Mesendoderm (in vitro differentiated cells): ENCODE measurements at regions not wholly inside any gene's neighbourhood (a gene's known extent, or its start where the extent isn't known, plus 50 kb on each side); places are given as distances from the start of the nearest gene placed in this dataset.
"Not testable (repeated sequence)": the region's sequence is repeated elsewhere in the genome, so short reads cannot be mapped to it uniquely, and the experiment has no call there.

Experiments used
- DNase-seq: peaks from one replicate; pipeline ENCODE4 v3.0.0; 2013
- H2AK5ac ChIP-seq: 2 replicates; pipeline ENCODE4 v1.6.1; 2013; ENCODE audit warnings: low read length, inconsistent platforms
- H2BK120ac ChIP-seq: 2 replicates; pipeline ENCODE4 v1.6.1; 2013; ENCODE audit warnings: low read depth, mild to moderate bottlenecking, low read length, moderate library complexity, mixed read lengths
- H2BK15ac ChIP-seq: replicated peaks from 2 replicates; pipeline ENCODE4 v1.6.1; 2013; ENCODE audit warnings: low read depth, mild to moderate bottlenecking, moderate library complexity
- H2BK5ac ChIP-seq: 2 replicates; pipeline ENCODE4 v1.6.1; 2013; ENCODE audit warnings: low read length, inconsistent platforms
- H3K18ac ChIP-seq: 2 replicates; pipeline ENCODE4 v1.6.1; 2013; ENCODE audit warnings: mild to moderate bottlenecking, low read length, mixed read lengths
- H3K23ac ChIP-seq: one replicate; pipeline ENCODE4 v1.6.1; 2013; ENCODE audit warnings: low read length
- H3K27ac ChIP-seq: 2 replicates; pipeline ENCODE4 v1.5.1; 2013; ENCODE audit warnings: low read depth, mild to moderate bottlenecking, inconsistent platforms, low read length, moderate library complexity
- H3K27me3 ChIP-seq: 2 replicates; pipeline ENCODE4 v1.6.1; 2013; ENCODE audit warnings: low read length, control low read depth, mild to moderate bottlenecking, inconsistent platforms; ENCODE audit not compliant: insufficient read depth, poor library complexity
- H3K36me3 ChIP-seq: 2 replicates; pipeline ENCODE4 v1.6.1; 2013; ENCODE audit warnings: low read length, inconsistent platforms; ENCODE audit not compliant: control insufficient read depth, insufficient read depth
- H3K4ac ChIP-seq: one replicate; pipeline ENCODE4 v1.6.1; 2013; ENCODE audit warnings: low read depth, mild to moderate bottlenecking, low read length, moderate library complexity
- H3K4me1 ChIP-seq: 2 replicates; pipeline ENCODE4 v1.6.1; 2013; ENCODE audit warnings: low read depth, low read length, inconsistent platforms; ENCODE audit not compliant: control insufficient read depth
- H3K4me2 ChIP-seq: 2 replicates; pipeline ENCODE4 v1.6.1; 2013; ENCODE audit warnings: low read length
- H3K4me3 ChIP-seq: 2 replicates; pipeline ENCODE4 v1.5.1; 2013; ENCODE audit warnings: mild to moderate bottlenecking, low read length
- H3K56ac ChIP-seq: one replicate; pipeline ENCODE4 v1.6.1; 2013; ENCODE audit warnings: low read length
- H3K79me1 ChIP-seq: 2 replicates; pipeline ENCODE4 v1.6.1; 2013; ENCODE audit warnings: low read length, inconsistent platforms
- H3K79me2 ChIP-seq: 2 replicates; pipeline ENCODE4 v1.6.1; 2013; ENCODE audit warnings: mild to moderate bottlenecking, low read length; ENCODE audit not compliant: control insufficient read depth, insufficient read depth
- H3K9ac ChIP-seq: 2 replicates; pipeline ENCODE4 v1.6.1; 2013; ENCODE audit warnings: low read length, inconsistent platforms
- H4K5ac ChIP-seq: one replicate; pipeline ENCODE4 v1.6.1; 2013; ENCODE audit warnings: low read length
- H4K8ac ChIP-seq: one replicate; pipeline ENCODE4 v1.6.1; 2013; ENCODE audit warnings: low read depth, mild to moderate bottlenecking, control low read depth, low read length, moderate library complexity
- WGBS: extraction: QIAGEN DNeasy Blood & Tissue Kit; methylation state at CpG from one replicate; pipeline ENCODE4 v1.1.7; 2013; ENCODE audit warnings: low lambda C conversion rate, missing lambda C conversion rate; ENCODE audit not compliant: insufficient coverage; ENCODE audit errors: extremely low coverage; 5-methylcytosine and 5-hydroxymethylcytosine counted together

DNA sequence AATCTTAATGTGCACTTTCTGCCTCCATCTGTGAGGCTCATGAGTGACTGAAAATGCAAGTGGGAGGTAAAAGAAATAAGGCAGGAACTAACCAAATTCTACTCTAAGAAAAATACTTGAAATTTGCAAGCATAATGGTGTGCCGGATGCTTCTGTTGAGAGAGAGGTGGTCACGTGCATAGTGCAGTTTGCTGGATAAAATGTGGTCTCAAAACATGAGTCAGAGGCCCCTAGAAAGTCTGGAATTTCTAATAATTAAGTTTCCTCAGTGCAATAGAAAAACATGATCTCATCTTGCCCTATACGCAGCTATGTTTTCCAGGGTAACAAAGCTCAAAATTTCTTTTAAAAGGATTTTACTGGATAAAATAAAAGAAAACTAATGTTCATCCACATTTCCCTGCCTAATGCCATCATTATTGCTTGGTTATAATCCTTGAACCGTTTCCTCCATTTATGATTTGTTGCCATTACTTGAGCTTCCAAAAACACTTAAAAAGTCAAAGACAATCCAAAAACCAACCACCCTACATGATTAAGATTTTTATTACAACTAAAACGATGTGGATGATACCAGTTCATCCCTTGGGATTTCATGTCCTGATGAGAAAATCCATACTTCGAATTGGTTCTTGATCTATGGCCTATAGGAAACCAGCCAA, 351.7 kb upstream of the ARID1B start:
- H4K5ac ChIP-seq: no peak overlapping the region
- no peaks in the 10 kb centered on the region for H3K79me1 ChIP-seq
- no peak overlapping the region for H3K18ac ChIP-seq
- H4K8ac ChIP-seq: no peak overlapping the region
- no peak overlapping the region for H3K4me3 ChIP-seq
- H3K4me1 ChIP-seq: peaks cover 2% of the 10 kb centered on the region
- H3K4ac ChIP-seq: no peak overlapping the region
- no peak overlapping the region for H2BK5ac ChIP-seq
- H3K9ac ChIP-seq: no peak overlapping the region
- no peaks in the 10 kb centered on the region for H3K79me2 ChIP-seq
- H3K23ac ChIP-seq: no peak overlapping the region
- no peak overlapping the region for H2BK15ac ChIP-seq
- DNase-seq: no peak
- H2BK120ac ChIP-seq: no peak overlapping the region
- H3K56ac ChIP-seq: no peak overlapping the region
- H3K27me3 ChIP-seq: no peaks in the 10 kb centered on the region
- H2AK5ac ChIP-seq: no peak overlapping the region
- H3K27ac ChIP-seq: no peak overlapping the region
- no CpG with 5 or more reads among the region's 6 CpGs for WGBS
- no peaks in the 10 kb centered on the region for H3K36me3 ChIP-seq
- H3K4me2 ChIP-seq: no peak overlapping the region

DNA sequence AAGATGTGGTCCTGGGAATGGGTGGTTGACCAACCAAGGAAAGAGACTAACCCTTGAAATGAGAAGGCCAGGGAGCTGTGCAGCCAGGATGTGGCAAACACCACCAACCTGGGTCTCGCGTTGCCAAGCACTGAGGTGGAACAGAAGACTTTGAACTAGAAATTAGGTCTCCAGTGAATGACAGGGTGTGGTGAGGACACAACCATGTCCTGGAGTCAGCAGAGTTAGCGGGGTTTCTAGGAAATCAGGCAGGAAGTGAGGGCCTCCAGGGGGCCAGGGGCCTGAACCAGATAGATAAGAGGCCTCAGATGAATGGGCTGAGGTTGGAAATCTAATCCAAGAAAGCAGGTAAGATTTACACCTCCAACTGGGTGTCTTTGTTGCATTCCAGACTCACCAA, 353.3 kb upstream of the ARID1B start:
- H3K56ac ChIP-seq: no peak overlapping the region
- WGBS: no CpG with 5 or more reads among the region's 3 CpGs
- H4K5ac ChIP-seq: no peak overlapping the region
- no peak overlapping the region for H2AK5ac ChIP-seq
- H3K27ac ChIP-seq: no peak overlapping the region
- peak; percentile 44 for DNase-seq
- H3K9ac ChIP-seq: no peak overlapping the region
- H3K36me3 ChIP-seq: no peaks in the 10 kb centered on the region
- H3K4ac ChIP-seq: no peak overlapping the region
- no peaks in the 10 kb centered on the region for H3K79me1 ChIP-seq
- no peak overlapping the region for H4K8ac ChIP-seq
- H3K27me3 ChIP-seq: no peaks in the 10 kb centered on the region
- H3K4me2 ChIP-seq: no peak overlapping the region
- H3K23ac ChIP-seq: no peak overlapping the region
- H3K18ac ChIP-seq: no peak overlapping the region
- H3K4me1 ChIP-seq: peaks cover 2% of the 10 kb centered on the region
- H2BK120ac ChIP-seq: no peak overlapping the region
- H3K79me2 ChIP-seq: no peaks in the 10 kb centered on the region
- no peak overlapping the region for H3K4me3 ChIP-seq
- H2BK5ac ChIP-seq: no peak overlapping the region
- H2BK15ac ChIP-seq: no peak overlapping the region

DNA sequence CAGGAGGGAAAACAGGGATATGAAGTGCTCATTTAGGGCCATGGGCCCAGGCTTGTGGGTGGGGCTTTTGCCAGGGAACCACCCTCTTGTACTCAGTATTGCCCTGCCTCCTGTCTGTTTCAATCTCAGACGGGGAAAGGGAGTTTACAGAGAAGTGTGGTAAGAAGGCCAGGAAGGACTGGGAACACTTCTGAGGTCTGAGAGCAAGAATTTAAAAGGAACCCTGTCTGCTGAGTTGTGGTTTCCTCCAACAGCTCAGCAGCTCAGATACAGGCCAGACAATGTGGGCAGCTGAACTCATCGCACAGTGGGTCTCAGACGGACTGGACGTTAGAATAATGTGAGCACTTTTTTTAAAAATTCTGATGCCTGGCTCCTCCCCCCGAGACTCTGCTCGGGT, 354.1 kb upstream of the ARID1B start:
- Histone ChIP-seq H3K36me3 (no peaks in the 10 kb centered on the region), H2BK5ac (no peak overlapping the region), H3K79me2 (no peaks in the 10 kb centered on the region), H3K9ac (no peak overlapping the region), H3K23ac (no peak overlapping the region), H4K5ac (no peak overlapping the region), H3K56ac (no peak overlapping the region), H3K27ac (no peak overlapping the region), H3K4me1 (peaks cover 2% of the 10 kb centered on the region), H2BK120ac (no peak overlapping the region), H3K18ac (no peak overlapping the region), H3K4ac (no peak overlapping the region), H3K4me2 (no peak overlapping the region), H3K27me3 (no peaks in the 10 kb centered on the region), H3K4me3 (no peak overlapping the region), H2BK15ac (no peak overlapping the region), H4K8ac (no peak overlapping the region), H3K79me1 (no peaks in the 10 kb centered on the region), H2AK5ac (no peak overlapping the region)
- WGBS: no CpG with 5 or more reads among the region's 6 CpGs
- DNase-seq: no peak

DNA sequence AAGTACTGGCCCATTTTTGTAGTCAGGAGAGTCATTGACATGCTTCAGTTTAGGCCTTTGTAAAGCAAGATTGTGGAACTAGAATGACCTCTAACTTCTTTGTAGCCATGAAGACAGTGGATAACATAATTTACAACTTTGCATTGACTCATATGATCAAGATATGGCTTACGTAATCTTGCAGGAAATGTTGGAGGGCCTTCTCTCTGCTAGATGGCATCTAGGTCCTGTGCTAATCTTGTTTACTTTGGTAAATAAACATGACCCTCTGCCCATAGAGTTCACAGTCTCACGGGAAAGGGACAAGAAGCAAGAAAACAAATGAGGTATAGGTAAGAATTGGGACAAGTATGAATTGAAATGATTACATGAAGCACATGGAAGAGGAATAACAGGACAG, 355.2 kb upstream of the ARID1B start:
- H4K8ac ChIP-seq: no peak overlapping the region
- no peak overlapping the region for H3K18ac ChIP-seq
- DNase-seq: no peak
- H3K27me3 ChIP-seq: no peaks in the 10 kb centered on the region
- no peak overlapping the region for H2BK15ac ChIP-seq
- no peak overlapping the region for H3K4me3 ChIP-seq
- no peak overlapping the region for H4K5ac ChIP-seq
- no peak overlapping the region for H2AK5ac ChIP-seq
- H3K36me3 ChIP-seq: no peaks in the 10 kb centered on the region
- no peaks in the 10 kb centered on the region for H3K79me2 ChIP-seq
- H3K56ac ChIP-seq: no peak overlapping the region
- peaks cover 2% of the 10 kb centered on the region for H3K4me1 ChIP-seq
- no peak overlapping the region for H3K23ac ChIP-seq
- H3K9ac ChIP-seq: no peak overlapping the region
- H3K79me1 ChIP-seq: no peaks in the 10 kb centered on the region
- no CpG with 5 or more reads among the region's 2 CpGs for WGBS
- H2BK120ac ChIP-seq: no peak overlapping the region
- H3K4ac ChIP-seq: no peak overlapping the region
- no peak overlapping the region for H3K4me2 ChIP-seq
- no peak overlapping the region for H2BK5ac ChIP-seq
- no peak overlapping the region for H3K27ac ChIP-seq

DNA sequence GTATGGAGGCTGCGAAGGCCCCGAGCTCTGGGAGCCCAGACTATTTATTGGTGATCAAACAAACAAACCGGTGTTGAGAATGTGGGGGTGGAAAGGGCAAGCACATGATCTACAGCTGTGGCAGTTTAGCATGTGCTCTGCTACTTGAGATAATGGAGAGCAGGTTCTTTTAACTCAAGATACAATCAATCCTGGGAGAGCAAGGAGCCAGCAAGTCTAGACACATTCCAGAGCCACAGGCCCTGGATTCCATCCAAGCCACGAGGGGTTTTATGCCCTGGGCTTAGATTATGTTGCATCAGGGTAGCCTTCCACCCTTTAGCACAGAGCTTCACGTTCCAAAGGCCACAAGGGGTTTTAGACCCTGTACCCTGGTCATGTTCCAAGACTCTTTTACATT, 355.9 kb upstream of the ARID1B start:
- H3K27ac ChIP-seq: not testable (repeated sequence)
- peak; percentile 38 for DNase-seq

More for the DNA sequence above, 355.9 kb upstream of the ARID1B start:
- H3K4me2 ChIP-seq, H4K5ac ChIP-seq, H3K4me3 ChIP-seq, H3K4ac ChIP-seq, H3K79me1 ChIP-seq, H3K4me1 ChIP-seq, H2AK5ac ChIP-seq, H3K18ac ChIP-seq, H3K23ac ChIP-seq, H4K8ac ChIP-seq, H3K79me2 ChIP-seq, H2BK120ac ChIP-seq, H3K27me3 ChIP-seq, H3K36me3 ChIP-seq, H2BK15ac ChIP-seq, H3K9ac ChIP-seq, H3K56ac ChIP-seq, H2BK5ac ChIP-seq: not testable (repeated sequence)
- no CpG with 5 or more reads among the region's 5 CpGs for WGBS
